ENCODE measurements at regions not wholly inside any gene's neighbourhood (a gene's known extent, or its start where the extent isn't known, plus 50 kb on each side); places are given as distances from the start of the nearest gene placed in this dataset.

DNA sequence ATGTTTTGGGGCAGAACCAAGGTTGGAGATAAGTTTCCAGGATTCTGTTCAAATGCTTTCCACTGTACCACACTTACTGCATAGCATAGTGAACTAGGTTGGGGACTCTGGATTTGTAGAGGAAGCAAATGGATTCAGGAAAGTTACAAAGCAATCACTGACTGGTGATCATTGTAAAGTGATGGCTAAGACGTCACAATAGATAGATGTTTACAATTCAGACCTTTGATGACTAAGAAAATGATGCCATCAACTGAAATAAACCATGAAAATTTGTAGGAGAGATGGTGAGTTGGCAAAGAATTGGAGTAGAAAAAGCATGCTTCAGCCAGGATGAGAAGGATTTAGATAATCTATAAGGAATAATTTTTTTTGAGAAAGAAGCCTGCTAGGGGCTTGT lies 178.0 kb downstream of the UBE2E3 start:
- no peak for TF ChIP-seq EZH2 (IDR thresholded peaks at IDR 0.05; ENCODE audit: insufficient read depth, low read length)
- TF ChIP-seq, protein P1, sequence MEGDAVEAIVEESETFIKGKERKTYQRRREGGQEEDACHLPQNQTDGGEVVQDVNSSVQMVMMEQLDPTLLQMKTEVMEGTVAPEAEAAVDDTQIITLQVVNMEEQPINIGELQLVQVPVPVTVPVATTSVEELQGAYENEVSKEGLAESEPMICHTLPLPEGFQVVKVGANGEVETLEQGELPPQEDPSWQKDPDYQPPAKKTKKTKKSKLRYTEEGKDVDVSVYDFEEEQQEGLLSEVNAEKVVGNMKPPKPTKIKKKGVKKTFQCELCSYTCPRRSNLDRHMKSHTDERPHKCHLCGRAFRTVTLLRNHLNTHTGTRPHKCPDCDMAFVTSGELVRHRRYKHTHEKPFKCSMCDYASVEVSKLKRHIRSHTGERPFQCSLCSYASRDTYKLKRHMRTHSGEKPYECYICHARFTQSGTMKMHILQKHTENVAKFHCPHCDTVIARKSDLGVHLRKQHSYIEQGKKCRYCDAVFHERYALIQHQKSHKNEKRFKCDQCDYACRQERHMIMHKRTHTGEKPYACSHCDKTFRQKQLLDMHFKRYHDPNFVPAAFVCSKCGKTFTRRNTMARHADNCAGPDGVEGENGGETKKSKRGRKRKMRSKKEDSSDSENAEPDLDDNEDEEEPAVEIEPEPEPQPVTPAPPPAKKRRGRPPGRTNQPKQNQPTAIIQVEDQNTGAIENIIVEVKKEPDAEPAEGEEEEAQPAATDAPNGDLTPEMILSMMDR (IDR thresholded peaks at IDR 0.05; ENCODE audit: insufficient read depth, low read depth, low read length) = no peak

Measured in astrocyte (in vitro differentiated cells and primary cell).